Adrenal gland (tissue), 5 donors: ENCODE measurements at regions not wholly inside any gene's neighbourhood (a gene's known extent, or its start where the extent isn't known, plus 50 kb on each side); places are given as distances from the start of the nearest gene placed in this dataset.

ENCODE experiments used
- CTCF ChIP-seq, 6 experiments: fragments of 450-650 bp in 4 of 6; fragments of 200-600 bp in 2 of 6; sonication (generic) in 1 of 6; IDR thresholded peaks; 1 replicate in 5 of 6; 2 replicates in 1 of 6; pipeline versions ENCODE4 v1.5.1 to v1.8.0; 2016 to 2021; ENCODE audit warnings: antibody characterized with exemption in 6 of 6, mild to moderate bottlenecking in 2 of 6, moderate library complexity in 1 of 6
- POLR2A ChIP-seq, 2 donors: fragments of 450-650 bp; IDR thresholded peaks; one replicate each; pipeline ENCODE4 v1.6.1; 2017; ENCODE audit warnings: antibody characterized with exemption in 2 of 2, mild to moderate bottlenecking in 2 of 2, moderate library complexity in 1 of 2
- donor health status: DM: no; HTN: no; CAD: no.

GRCh38 chr3:166060789-166061479, 223.7 kb upstream of the BCHE start:
- TF ChIP-seq CTCF (IDR thresholded peaks at IDR 0.05) (no peak), POLR2A (IDR thresholded peaks at IDR 0.05) (no peak)
